ENCODE measurements at regions not wholly inside any gene's neighbourhood (a gene's known extent, or its start where the extent isn't known, plus 50 kb on each side); places are given as distances from the start of the nearest gene placed in this dataset.

DNA sequence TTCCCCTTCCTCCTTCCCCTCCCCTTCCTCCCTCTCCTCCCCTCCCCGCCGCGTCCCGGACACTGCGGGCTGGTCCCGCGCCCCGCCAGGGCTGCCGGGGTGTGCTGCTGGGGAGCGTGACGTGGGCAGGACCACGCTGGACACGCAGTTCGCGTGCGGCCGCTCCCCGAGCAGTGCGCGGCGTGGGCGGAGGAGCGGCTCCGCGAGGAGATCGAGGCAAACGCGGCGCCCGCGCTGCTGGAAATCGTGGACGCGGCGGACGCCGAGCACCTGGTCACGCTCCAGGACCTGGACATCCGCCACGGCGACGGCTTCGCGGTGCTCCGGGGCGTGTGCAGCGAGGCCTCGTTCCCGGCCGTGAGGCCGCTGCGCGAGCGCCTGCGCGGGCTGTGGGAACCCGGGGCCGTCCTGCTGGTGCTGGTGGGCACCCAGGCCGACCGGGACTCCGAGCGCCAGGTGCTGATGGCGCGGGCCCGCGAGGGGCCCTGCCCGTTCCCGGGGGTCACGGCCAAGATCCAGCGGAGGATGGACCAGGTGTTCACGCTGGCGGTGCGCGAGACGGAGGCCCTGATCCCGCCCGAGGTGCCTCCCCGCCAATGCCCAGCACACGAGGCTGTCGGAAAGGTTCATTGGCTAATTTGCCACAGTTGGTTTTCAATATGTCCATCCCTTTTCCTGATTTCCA lies 84.3 kb downstream of the TNFAIP2 start:
- no peak for DNase-seq

DNA sequence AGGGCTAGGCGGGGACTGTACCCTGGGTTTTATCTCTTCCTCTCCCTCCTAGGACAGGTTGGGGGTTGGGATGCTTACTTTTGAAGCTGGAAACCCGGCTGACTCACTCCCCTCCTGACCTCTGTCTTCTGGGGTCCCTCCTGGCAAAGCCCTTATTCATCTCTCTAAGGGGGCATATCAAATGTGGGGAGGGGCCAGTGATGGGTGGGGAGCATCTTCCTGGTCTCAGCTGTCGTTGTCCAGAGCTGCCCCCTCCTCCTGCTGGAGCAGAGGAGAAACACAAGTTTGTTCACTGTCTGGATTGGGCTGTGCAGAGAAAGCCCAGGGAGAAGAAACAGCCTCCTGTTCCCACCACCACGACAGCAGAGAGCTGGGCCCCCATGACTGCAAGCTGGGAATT lies 85.8 kb downstream of the TNFAIP2 start:
- DNase-seq = no peak

DNA sequence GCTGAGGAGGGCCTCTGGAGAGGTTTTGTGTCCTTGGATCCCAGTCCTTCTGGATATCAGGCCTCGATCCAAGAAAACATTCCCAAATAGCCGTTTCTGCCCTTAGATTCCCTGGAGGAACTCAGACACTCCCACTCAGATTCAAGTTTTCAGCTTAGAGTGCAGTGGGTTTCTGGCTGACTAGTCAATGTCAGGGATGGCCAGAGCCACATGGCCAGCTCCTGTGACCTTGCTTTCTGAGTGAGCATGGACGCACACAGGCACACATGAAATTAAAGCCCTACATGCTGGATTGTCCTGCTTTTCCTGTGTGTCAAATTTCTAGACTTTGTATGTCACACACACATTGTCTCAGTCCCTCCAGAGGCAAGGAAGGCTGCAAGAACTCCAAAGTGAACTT lies 86.2 kb downstream of the TNFAIP2 start:
- DNase-seq = no peak

DNA sequence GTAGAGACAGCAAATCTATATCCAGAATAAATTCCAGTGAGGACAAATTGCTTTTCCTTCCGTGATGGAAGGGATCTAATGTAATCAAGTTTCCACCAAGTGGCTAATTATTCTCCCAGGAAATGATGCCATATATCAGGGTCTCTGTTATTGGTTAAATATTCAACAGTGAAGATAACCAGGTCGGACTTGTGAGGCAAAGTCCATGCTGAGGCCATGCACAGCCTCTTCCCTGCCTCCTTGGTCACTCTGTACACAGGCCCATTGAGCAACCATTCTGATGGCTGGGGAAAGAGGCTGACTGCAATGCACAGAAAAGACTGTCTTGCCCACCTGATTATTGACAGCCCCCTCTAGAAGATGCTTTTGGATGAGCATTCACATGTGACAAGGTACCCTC lies 90.1 kb downstream of the TNFAIP2 start:
- DNase-seq = no peak

DNA sequence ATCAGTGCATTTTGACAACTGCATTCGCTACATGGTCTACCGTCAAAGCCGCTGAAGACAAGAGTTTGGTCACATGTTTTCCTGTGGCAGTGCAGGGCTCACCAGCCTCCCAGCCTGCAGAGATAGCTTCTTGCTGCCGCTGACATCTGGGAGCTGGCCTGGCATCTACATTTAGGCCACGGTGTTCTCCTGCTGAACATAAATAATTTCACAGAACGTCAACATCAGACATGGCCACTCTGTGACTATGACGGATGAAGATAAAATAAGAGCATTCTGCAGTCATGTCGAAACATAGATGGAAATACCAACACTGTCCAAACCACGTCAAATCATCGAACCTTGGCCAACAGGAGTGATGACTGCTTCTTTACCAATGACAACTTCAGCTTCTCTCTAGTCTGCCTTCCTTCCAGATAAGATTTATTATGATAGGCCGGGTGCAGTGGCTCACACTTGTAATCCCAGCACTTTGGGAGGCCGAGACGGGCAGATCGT lies 91.2 kb downstream of the TNFAIP2 start:
- no peak for DNase-seq

DNA sequence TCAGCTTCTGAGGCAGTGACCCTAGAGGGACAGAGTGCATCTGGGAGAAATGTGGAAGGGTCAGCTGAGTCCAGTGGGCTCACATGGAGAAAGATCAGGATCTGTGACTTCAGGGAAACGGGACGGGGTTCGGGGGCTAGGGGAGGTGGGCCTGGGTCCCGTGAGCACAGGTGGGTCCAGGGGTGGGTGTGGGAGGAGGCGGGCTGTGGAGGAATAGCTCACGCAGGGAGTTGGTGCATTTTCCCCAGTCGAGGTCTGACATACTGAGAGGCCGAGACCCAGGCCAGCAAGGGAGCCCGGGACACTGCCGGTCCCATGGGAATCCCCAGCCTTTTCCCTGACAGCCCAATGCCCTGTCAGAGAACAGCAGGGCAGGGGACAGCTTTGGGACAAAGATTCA lies 93.1 kb downstream of the TNFAIP2 start:
- no peak for DNase-seq

DNA sequence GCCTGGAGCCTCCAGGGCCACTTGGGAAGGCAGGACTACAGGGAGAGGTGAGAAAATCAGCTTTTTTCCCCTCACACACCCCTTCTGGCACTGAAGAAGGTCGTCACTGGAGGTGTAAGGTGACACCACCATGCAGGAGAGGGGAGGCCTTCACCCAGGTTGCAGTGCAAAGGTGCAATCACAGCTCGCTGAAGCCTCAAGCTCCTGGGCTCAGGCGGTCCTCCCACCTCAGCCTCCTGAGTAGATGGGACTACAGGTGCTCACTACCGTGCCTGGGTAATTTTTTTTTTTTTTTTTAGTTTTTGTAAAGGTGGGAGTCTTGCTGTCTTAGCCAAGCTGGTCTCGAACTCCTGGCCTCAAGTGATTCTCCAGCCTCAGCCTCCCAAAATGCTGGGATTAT lies 93.6 kb downstream of the TNFAIP2 start:
- DNase-seq = no peak

DNA sequence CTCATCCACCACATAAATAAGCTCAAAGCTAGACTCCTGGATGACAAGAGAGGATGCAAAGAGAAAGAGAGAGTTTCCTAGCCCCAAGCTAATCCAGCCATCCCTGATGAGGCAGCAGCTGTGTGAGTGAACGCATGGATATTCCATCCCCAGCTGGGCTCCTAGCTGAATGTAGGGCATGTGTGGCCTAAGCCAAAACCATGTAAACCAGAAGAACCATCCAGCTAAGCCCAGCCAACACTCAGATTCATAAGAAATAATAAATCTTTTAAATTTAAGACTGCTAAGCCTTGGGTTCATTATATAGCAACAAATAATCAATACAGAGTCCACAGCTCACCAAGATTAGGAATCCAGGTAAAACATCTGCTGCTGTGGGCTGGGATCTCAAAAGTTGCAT lies 94.3 kb downstream of the TNFAIP2 start:
- DNase-seq = no peak

DNA sequence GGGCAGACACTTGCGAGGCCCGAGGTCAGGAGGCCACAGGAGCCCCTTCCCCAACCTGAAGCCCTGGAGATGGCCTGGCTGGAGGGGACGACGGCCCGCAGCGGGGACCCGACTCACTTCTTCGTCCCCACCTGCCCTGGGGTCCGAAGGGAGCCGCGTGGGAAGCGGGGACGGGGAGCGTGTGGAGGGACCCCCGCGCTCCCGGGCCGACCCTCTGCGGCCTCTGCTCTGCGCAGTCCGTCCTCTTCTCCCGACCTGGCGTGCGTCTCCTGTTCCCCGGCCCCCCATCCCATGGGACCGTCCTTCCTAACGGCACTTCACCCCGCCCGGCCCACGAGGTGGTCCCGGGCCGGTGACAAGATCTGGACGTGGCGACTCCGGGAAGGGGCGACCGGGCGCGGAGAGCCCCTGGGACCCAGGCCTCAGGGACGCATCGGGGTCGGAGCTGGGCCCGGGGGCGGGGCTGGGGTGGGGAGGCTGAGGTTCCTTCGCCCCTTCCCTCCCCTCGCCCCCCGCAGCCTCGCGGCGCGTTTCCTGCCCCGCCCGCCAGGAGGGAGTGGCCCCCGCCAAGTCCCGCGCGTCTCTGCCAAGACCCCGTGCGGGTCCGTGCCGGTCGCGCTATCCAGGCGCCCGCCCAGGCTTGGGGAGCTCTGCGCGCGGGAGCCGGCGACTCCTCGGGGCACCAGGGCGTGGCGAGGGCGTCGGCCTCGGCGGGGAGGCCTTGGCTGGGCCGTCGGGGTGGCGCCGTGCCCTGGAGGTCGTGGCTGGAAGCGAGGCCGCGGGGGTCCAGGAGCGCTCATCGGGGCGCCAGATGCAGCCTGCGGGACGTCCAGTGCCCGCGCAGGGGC lies 97.1 kb downstream of the TNFAIP2 start:
- no peak for DNase-seq

DNA sequence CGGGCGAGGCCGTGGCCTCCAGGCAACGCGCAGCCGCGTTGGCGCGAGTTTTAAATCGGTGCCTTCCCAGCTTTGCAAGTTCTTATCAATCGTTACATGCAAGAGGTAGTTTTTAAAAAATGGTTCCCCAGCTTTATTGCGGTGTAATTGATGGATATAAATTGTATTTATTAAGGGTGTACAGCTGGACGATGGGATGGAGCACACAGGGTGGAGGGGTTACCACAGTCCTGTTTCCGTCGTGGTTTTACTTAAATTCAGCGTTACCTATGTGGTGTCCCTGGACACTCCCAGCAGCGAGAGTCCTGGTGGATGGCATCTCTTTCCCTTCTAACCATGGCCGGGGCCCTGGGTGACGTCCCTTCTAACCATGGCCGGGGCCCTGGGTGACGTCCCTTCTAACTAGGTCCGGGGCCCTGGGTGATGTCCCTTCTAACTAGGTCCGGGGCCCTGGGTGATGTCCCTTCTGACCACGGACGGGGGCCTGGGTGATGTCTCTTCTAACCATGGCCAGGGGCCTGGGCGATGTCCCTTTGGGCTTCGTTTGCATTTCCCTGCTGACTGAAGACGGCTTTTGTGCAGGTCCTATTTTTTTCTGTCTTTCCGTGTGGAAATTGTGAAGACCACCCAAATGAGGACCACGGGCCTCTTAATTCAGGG lies 97.9 kb downstream of the TNFAIP2 start:
- no peak for DNase-seq

DNA sequence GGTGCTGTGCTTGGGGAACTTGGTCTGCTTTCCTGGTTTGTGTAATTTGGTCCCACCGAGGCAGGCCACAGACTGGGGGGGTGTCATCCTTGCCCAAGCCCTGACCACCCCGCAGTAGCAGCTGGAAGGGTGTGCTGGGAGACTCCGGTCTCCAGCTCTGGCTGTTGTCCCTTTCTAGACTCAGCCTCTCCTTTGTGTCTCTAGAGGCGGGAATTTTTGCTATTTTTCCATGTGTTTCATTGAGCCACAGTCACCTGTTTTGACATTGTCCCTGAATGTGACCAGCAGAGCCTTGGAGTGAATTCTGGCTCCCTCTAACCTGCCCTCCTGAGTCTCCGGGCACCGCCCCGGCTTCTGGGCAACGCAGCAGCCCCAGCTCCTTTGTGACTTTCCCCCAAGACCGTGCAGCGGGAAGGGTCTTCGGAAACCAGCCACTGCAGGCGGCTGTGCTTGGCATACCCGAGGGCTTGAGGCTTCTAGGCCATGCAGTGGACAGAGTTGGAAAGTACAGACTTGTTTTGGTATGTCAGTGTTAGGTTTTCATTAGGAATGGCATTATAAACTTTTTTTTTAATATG lies 98.6 kb downstream of the TNFAIP2 start:
- no peak for DNase-seq

DNA sequence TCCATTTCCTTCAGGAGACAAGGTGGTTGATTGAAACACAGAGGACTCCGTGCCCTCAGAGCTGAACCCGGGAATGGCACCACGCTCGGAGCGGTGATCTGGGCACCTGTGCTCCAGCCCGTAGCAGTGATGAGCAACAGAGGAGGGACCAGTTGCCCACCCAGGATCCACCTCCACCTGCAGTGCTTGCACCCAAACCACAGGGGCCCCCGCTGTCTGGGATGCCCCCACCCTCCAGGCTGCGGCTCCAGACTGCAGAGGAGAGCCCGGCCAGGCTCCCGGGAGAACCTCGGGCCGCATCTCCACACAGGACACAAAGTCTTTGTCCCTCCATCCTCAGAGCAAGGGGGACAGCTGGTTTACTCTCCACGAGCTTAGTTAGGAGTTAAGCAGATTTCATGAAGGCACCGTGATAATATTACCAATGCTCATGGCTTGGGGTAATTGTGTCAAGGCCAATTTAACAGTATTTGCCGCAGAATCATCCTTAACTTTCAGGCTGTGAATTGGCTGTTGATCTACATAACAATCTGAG lies 100.6 kb downstream of the TNFAIP2 start:
- no peak for DNase-seq

DNA sequence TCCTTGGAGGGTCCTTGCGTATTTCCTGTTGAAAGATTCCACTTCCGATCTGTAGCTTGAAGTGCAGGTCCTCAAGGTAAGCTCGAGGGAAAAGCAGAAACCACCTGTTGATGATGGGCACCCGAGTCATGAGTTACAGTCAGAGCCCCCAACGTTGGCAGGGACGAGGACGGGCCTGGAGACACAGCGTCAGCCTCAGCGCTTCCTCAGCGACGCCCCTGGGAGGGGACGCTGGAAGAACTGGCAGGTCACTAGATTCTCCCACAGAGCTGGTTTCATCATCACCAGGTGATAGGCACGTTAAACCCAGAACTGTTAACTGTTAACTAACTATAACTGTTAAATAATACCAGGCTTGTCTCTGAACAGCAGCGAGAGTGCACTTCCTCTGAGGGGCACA lies 101.8 kb downstream of the TNFAIP2 start:
- no peak for DNase-seq

DNA sequence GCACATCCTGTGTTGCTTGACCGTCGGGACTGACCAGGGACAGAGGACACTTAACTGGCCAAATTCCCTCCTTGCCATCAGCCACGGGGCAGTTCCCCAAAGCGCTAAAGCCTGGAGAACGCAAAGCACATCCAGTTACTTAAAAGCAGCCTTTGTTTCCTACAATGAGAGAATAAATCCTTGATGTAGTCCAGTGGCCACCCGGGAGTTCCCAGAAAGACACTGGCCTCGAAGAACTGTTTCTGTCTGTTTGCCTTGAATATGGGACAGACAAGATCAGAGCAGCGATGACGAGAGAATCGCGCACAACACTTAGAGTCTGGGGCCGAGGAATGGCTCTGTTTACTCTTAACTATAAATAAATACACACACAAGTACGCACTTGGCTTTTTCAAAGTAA lies 102.2 kb downstream of the TNFAIP2 start:
- DNase-seq = no peak

DNA sequence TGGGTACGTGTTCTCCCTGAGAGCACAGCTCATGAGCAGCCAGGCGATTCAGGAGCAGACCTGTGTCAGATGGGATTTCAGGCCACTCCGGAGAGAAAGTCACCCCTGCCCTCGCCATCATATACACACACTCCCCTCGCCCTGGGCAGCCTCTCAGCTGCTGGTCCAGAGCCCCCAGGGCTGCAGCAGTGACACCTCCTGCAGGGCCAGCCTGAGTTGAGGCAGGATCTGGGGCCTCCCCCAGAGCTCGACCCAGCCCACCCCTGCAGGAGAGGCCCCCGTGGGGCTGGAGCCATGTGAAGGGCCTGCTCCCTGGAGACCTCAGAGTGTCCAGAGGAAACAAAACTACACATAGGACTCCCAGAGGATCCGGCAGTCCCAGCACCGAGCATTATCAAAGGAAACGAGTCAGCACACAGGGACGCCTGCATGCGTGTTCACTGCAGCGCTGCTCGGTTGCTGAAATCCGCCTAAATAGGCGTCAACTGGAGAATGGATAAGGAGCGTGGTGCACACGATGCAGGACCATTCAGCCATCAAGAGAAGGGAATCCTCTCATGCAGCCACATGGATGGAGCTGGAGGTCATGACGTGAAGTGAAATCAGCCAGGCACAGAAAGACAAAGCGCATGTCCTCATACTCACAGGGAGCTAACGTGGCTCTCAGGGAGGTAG lies 104.0 kb downstream of the TNFAIP2 start:
- DNase-seq = no peak

DNA sequence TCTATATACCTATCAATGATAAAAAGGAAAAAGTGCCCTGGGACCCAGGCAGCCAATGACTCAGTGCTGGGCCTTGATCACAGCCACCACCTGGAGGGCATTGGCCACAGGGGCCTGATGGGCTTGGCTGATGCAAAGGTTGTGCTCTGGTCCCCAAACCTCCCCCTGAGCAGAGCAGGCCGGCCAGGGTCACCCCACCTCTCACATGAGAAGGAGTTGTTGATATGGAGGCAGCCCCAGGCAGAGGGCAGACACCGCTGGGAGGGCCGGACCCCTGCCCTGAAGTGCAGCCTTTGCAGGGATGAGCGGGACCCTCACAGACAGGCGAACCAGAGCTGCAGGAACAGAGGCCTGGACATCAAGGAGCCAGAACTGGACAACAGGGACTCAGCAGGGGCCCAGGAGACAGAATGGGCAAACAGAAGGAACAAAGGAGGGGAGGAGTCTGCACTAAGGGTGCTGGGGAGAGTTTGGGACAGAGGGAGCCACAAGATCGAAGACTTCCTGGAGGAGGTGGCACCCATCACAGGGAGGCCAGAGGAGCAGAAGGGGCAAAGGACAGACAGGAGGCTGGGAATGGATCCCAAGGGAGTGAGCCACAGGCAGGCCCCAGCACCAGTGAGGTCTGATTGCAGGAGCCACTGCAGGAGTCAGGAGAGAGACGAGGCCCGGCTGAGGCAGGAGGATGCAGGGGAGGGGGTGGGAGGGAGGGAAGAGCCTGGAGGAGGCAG lies 105.0 kb downstream of the TNFAIP2 start:
- no peak for DNase-seq

DNA sequence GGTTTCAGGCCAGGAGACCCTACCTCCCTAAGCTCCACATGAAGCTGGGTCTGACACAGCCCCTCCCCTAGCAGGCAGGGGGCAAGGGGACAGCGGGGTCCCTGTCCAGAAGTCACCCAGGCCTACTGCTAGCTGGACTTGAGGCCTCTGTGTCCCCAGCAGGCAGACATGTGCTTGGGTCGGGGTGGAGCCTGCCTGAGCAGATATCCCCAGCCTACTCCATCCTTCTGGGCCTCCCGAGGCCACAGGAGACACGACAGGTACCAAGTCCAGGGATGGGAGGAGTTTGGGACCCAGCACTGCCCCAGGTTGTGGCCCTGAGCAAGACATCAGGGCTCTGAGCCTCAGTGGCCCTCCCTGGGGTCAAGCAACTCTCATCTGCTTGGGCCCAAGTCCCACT lies 105.2 kb upstream of the EIF5 start:
- DNase-seq = no peak

DNA sequence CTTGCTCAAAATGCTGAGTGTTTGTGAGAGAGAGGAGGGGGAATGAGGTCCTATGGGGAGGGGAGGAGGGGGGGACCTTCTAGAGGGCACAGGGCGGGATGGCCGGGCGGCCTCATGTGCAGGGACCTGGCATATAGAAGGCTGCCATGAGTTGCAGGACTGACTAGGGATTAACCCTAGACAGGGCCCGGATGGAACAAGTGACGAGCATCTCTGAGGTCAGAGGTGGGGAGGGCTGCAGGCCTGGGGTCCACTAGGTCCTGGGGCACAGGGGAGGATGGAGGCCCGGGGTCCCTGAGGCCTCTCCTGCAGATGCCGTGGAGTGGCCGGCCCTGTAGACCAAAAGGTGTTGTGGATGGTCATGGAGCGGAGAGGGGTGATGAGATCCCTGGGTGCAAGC lies 104.0 kb upstream of the EIF5 start:
- no peak for DNase-seq

DNA sequence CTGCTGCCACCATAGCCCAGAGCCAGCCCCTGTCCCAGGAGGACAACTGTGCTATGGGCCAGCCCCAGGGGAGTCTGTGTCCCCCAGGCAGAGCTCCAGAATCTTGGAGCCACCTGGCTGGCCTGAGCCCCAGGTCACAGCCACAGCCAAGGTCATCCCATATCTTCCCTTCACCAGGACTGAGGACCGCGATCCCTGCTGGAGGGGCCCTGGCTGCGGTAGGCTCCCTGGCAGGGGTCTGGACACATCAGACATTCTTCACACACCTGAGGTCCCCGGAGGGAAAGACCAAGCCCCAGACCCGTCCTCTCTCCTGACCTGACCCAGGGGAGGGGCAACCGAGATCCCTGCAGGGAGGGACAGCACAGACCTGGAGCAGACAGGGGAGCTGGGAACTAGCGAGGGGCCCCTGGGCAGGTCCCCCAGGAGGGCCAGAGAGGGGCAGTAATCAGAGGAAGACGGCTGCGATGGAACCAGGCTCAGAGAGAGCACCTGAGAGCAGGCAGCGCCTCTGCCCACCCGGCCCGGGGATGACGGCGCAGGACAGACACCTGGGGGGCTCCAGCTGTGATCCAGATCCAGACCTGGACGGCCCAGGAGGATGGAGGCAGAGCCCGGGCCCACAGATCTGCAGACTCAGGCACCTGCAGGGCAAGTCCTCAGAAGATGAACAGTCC lies 103.2 kb upstream of the EIF5 start:
- no peak for DNase-seq

DNA sequence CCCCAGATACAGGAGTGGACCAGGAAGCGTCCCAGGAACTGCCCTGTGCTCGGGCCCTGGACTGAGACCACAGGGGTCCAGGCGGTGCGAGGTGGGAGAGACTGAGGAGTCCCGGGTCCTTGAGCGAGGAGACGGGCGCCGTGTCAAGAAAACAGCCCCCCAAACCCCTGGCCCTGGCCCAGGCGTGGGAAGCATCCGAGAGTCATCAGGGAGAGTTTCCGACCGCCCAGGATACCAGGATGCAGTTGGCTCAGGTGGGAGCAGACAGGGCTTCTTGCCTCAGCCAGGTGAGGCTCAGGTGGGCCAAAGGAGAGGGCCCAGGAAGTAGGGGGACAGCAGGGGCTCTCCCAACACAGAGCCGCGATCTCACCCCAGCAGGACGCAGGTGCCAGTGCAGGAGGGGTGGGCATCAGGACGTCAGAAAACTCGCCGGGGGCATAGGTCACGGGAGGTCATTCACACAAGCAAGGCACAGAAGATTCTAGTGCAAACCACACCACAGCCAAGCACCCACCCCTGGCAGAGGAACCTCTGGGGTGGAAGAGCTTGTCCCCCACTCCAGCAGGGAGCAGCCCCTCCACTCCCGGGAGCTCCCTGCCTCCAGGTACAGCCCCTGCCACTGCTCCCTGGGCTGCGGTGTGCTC lies 102.5 kb upstream of the EIF5 start:
- no peak for DNase-seq
